Fibroblast of the aortic adventitia (primary cell): ENCODE measurements at regions not wholly inside any gene's neighbourhood (a gene's known extent, or its start where the extent isn't known, plus 50 kb on each side); places are given as distances from the start of the nearest gene placed in this dataset.

Experiments used
- DNase-seq: peaks from one replicate; pipeline ENCODE4 v3.0.0-alpha.2; 2010; ENCODE audit warnings: low read depth
- H3K4me3 ChIP-seq: 2 replicates; pipeline ENCODE4 v1.5.1; 2011; ENCODE audit warnings: low read depth, mild to moderate bottlenecking, control low read depth, low read length, moderate library complexity
- TF ChIP-seq, protein P1 (sequence below): IDR thresholded peaks from 2 replicates; pipeline ENCODE4 v1.5.1; 2011; ENCODE audit warnings: mild to moderate bottlenecking, low read length, control low read depth, inconsistent platforms; ENCODE audit not compliant: insufficient read depth

GRCh38 chr15:39304201-39304841, 276.6 kb upstream of the THBS1 start:
- TF ChIP-seq, protein P1, sequence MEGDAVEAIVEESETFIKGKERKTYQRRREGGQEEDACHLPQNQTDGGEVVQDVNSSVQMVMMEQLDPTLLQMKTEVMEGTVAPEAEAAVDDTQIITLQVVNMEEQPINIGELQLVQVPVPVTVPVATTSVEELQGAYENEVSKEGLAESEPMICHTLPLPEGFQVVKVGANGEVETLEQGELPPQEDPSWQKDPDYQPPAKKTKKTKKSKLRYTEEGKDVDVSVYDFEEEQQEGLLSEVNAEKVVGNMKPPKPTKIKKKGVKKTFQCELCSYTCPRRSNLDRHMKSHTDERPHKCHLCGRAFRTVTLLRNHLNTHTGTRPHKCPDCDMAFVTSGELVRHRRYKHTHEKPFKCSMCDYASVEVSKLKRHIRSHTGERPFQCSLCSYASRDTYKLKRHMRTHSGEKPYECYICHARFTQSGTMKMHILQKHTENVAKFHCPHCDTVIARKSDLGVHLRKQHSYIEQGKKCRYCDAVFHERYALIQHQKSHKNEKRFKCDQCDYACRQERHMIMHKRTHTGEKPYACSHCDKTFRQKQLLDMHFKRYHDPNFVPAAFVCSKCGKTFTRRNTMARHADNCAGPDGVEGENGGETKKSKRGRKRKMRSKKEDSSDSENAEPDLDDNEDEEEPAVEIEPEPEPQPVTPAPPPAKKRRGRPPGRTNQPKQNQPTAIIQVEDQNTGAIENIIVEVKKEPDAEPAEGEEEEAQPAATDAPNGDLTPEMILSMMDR = no peak
- no peak overlapping the region for H3K4me3 ChIP-seq
- DNase-seq = peak; percentile 58

GRCh38 chr15:39304931-39305728, 275.7 kb upstream of the THBS1 start:
- TF ChIP-seq, protein P1 = no peak
- H3K4me3 ChIP-seq = no peak overlapping the region
- no peak for DNase-seq

- no peak overlapping the region for H3K4me3 ChIP-seq
- TF ChIP-seq, protein P1 = no peak
- DNase-seq = peak; percentile 34
These were observed 270.2 kb upstream of the THBS1 start for GRCh38 chr15:39310633-39311032.

- no peak overlapping the region for H3K4me3 ChIP-seq
- DNase-seq = no peak
- TF ChIP-seq, protein P1 = peak; percentile 6
These were observed 267.9 kb upstream of the THBS1 start for GRCh38 chr15:39312984-39313383.

- TF ChIP-seq, protein P1 = no peak
- no peak overlapping the region for H3K4me3 ChIP-seq
- no peak for DNase-seq
These were observed 267.4 kb upstream of the THBS1 start for GRCh38 chr15:39313467-39313866.

- TF ChIP-seq, protein P1 = no peak
- no peak for DNase-seq
- no peak overlapping the region for H3K4me3 ChIP-seq
These were observed 267.0 kb upstream of the THBS1 start for GRCh38 chr15:39313881-39314280.
